SIG-M5 treated with dmso at 0.1 percent for 504 hours (cell line): ENCODE measurements at regions not wholly inside any gene's neighbourhood (a gene's known extent, or its start where the extent isn't known, plus 50 kb on each side); places are given as distances from the start of the nearest gene placed in this dataset.

Source experiments
- DNase-seq: peaks from one replicate; lab custom pipeline; 2025; ENCODE audit not compliant: unreplicated experiment; lab: John Stamatoyannopoulos, UW

DNA sequence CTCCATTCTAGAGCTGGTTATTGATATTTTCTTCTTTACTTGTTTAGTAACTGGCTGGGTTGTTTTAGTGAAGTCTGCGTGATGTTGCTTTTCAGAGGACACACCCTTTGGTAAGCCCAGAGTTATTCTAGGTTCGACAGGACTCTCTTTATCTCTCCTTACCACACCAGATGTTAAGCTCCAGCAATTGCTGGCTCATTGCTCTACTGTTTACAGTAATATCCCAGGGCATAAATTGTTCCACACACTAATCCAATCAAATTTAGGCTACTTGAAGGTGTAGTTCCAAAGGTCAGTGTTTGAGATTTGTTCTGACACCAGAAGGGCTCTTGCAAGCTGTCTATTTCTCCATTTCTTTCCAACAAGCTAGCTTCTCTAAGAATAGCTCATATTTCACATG is 506.6 kb downstream of the NR4A2 start:
- DNase-seq: no peak

DNA sequence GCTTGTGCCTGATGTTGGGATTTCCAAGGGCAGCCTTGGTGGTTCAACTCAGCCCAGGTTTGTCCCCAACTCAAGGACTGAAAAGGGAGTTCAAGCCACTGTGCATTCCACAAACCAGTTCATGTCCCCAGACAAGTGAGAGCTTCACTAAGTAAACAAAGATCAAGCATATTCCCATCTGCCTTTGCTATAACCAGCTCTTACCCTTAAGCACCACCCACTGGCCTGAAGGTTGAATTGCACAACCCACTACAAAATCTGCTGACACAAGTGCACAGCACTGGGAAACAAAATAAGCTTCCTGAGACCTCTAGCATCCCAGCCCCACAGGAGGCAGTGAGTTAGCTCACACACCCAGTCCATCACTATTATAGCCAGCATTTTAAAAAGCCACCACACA is 516.7 kb downstream of the NR4A2 start:
- DNase-seq: peak; percentile 68

DNA sequence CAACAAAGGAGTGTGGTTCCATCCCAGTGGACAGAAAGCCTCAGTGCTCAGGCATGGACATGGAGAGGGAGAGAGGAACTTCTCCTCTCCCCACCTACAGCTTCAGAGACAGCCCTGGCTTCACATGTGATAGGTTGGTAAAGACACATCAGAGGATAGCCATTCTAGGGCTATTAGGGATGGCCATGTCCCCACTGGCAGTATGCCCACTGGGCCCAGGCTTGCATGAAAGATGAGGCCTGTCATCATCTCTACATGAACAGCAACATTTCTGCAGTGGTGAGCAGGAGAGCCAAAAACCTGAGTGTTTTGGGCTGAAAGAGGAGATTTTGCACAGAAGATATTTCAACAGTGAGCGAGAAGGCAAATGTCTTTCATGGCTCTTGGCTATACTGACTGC is 517.2 kb downstream of the NR4A2 start:
- no peak for DNase-seq

DNA sequence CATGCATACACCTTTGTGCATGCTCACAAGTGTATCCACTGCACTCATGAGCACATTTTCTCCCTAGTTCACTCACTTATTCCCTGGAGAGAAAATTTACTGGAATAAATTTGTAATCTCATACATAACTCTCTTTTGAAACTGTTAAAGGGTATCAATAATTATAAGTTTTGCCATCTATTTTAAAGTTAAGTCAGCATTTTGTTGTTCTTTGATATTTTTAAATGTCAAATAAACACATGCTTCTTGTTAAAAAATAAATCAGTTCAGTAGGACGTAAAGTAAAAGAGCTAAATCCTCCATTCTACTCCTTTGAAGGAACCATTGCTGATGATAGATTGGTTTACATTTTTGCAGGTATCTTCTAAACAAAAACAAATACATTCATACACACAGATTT is 522.1 kb downstream of the NR4A2 start:
- DNase-seq: no peak

DNA sequence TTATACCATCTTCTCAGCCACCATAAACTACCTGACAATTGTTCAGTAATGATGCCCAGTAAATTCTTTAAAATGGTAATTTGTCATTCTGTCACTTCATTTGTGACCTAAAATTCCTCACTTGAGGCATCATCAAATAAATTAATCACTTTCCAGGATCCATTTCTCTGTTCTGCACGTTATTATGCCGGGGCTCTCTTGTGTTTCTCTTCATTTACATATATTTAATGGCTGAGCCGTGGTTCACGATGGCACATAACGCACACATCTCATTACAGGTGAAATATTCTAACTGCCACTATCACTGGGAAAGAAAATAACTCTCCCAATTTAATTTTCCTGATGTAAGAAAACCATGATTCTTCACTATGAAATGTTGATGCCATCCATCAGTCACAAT is 529.6 kb downstream of the NR4A2 start:
- DNase-seq: no peak

DNA sequence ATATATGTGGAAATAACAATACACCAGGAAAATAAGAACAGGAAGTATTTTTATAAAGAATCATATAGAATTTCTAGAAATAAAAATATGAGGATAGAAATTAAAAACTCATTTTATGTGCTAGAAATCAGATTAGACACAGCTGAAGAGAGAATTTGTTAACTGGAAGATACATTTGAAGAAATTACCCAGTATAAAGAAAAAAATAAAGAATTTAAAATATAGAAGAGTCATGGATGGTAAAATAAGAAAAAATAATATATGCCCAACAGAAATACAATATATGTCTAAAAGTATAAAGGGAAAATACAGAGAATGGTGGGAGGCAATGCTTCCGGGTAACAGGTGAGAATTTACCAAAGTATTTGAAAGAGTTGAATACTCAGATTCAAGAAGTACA is 539.9 kb downstream of the NR4A2 start:
- DNase-seq: no peak

DNA sequence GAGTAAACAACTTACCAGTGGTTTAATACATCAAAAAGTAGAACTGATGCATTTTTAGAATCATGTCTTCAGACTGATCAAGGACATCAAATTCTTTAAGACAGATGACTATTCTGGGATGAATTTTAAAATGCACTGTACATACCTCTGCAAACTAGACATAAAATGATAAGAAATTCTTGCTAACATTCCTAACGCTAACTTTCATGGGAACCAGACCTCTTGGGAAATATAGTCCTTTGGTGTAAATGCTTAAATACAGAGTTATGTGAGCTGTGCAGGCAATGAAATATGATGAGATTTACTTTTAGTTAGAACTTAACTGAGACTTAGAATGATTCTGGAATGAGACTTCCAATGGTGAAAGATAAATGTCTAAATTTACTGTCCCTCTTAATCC is 562.0 kb downstream of the NR4A2 start:
- DNase-seq: no peak

DNA sequence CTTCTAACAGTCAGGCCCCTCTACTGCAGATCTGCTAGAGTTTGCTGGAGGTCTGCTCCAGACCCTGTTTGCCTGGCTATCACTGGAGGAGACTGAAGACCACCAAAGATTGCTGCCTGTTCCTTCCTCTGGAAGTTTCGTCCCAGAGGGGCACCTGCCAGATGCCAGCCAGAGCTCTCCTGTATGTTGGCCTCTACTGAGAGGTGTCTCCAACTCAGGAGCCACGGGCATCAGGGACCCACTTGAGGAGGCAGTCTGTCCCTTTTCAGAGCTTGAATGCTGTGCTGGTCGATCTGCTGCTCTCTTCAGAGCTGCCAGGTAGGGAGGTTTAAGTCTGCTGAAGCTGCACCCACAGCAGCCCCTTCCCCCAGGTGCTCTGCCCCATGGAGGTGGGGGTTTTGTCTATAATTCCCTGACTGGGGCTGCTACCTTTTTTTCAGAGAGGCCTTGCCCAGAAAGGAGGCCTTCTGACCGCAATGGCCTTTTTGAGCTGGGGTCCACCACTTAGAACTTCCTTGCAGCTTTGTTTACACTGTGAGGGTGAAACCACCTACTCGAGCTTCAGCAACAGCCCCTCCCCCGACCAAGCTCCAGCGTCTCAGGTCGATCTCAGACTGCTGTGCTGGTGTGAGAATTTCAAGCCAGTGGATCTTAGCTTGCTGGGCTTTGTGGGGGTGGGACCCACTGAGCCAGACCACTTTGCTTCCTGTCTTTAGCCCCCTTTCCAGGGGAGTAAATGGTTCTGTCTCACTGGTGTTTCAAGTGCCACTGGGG is 566.0 kb downstream of the NR4A2 start:
- DNase-seq: no peak

DNA sequence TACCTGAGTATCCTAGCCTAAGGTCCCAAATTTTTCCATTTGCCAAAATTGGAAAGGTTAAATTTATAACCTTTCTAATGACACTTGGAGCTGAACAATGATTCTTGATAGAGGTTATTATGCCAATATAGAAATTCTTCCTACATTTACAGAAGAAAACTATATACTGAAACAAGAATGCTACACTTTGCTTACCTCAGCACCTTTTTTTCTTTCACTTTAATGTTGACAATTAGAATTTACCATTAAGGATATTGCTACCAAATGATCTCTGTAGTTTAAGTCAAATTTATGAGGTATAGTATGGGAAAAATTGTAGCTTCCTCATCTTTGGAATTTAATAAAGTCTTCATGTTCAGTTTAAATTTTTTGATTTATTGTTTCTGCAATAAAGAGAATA is 577.0 kb downstream of the NR4A2 start:
- no peak for DNase-seq

DNA sequence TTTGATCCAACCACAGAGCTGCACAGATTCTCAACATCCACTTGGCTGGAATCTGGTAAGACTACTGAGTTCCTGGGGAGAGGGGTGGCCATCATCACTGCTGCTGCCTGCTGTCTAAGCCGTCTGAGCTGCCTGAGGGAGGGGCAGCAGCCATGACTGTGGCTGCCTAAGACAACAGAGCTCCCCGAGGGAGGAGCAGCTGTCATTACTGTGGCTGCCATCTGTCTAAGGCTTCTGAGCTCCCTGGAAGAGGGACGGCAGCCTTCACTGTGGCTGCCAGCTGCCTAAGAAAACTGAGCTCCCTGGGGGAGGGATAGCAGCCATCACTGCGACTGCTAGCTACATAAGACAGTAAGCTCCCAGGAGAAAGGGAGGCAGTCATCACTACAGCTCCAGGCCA is 584.4 kb downstream of the NR4A2 start:
- no peak for DNase-seq

DNA sequence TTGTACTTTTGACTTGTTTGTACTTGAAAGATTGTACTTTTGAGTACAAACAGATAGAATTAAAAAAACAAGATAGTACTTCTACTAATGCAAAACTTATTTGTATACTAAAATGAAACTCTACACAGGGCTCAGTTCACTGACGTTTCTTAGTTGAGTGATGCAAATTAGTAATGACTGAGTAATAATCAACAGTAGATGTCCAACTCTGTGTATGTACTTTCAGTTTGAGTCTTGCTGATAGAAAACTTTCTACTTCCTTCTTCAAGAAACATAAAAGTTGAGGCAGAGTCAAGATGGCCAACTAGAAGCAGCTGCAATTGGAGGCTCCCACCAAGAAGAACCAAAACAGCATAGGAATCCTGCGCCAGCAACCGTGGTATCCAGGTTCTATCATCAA is 585.0 kb downstream of the NR4A2 start:
- DNase-seq: no peak

DNA sequence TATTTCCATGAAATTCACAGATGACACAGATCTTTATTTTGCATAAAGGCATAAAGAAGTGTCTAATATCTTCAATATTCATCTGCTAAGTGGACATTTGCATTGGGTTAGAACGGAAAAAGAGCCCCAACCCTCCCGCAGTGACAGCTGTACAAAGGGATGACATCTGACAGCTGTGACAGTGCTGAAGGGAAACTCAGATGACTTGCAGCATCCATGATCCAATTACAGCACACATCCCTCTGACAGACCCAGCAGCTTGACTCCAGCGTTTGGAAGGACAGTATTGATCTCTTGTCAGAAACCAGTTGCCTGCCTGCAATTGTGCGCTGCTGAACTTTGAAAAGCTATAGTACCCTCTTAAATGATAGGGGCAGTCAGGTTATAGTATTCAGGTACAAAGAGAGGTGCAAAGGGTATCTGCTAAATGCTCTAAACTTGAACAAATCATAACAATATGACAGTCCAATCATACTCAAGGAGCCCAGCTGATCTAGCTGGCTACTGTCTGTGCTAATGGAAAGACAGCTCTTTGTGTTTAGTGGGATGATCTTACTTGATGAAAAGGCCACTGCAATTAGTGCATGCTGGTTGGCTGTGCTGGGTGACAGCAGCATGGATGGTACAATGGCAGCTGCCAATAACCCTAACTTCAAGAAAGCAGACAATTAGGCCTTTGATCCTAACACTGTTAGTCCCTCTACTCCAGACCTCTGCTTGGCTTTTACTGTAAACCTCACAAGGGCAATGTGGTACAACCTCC is 599.2 kb downstream of the NR4A2 start:
- DNase-seq: no peak

DNA sequence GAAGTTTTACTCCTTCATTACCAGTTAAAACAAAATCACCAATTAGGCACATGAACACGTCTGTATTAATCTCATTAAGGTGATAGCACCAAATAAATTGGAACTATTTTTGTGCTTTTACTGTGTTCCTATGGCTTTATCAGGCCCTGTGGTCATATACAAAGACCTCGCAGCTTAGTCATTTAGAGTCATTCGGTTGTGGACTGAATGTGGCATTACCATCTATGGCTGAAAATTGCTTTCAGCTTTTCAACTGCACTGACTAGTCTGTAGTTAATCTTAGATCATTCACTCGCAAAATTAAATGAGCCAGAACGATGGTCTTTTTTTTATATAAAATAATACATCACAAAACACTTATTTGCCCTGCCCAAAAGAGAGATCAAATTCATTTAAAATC is 601.7 kb downstream of the NR4A2 start:
- DNase-seq: no peak

DNA sequence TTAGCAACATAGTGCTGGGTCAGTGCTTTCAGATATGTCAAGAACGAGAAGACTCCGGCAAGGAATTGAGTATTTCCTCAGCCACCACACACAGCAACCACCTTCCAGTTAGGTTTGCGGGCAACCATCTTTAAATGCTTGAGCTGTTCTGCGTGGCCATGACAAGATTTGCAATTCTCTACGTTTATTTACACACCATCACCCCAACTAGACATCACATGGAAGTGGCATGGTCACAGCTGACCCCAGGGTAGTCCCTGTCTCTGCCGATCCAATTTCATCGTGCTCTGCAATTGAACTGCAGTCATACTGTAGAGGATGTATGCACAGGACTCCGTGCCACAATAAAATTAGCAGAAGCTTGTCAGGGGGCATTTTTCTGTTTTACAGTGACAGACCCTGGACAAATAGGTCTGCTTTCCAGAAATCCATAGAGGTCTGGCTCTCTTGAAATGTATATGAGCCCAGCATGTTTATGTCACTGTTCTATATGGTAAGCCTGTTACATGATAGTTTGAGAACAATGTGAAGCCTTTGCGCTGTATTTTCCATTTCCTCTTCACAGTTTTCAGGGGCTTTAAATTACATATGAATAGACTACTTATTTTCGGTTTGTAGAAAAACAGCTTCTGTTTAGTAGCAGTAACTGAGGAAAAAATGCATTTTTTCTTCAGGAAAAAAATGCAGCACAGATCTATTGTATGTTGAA is 605.2 kb downstream of the NR4A2 start:
- no peak for DNase-seq

DNA sequence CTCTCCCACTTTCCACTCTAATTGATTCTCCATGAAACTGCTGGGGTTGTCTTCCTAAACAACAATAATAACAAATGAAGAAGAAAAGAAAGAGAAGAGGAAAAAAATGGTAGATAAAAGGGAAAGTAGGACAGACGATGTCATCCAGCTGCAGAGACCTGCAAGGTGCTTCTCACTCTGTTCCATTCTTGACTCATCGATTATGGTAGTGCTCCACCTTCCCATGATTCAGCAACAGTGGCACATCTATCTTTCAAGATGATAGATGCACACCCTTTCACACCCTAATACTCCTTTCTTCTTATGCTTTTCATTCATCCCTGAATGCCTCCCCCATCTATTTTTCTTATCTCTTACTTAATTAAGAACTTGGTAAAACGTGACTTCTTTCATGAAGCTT is 610.2 kb downstream of the NR4A2 start:
- no peak for DNase-seq

DNA sequence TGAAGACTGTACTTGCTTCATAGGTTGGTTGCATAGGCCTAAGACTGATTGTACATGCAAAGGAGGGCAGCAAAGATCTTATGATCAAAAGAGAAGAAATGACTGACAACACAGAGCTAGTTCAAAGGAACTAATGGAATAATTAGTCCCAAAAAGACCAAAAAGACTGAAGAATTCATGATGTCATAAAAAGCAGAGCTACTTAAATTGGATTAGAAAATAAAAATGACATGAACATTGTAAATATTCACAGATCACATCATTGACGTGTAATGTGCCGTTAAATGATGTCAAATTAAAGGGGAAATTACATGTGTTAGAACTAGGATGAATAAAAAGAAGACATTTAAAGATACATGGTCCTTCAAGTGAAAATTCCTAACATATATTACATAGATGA is 616.8 kb downstream of the NR4A2 start:
- no peak for DNase-seq

DNA sequence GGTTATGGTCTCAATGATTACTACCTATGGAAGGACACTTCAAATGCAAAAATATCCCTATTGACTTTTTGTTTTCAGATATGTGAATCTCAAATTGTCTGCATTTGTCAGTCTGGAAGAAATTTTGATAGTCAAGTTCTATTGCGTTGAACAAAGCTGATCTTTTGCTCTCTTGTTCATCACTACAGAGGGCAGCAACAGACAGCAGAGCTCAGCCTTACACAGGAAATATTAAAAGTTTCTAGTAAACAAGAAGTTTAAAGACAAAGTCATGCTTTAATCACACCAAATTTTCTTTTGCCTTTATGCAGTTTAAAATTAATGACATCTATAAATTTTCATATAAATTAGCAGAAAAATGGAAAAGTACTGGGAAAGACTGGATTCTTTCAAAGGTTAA is 617.5 kb downstream of the NR4A2 start:
- no peak for DNase-seq

DNA sequence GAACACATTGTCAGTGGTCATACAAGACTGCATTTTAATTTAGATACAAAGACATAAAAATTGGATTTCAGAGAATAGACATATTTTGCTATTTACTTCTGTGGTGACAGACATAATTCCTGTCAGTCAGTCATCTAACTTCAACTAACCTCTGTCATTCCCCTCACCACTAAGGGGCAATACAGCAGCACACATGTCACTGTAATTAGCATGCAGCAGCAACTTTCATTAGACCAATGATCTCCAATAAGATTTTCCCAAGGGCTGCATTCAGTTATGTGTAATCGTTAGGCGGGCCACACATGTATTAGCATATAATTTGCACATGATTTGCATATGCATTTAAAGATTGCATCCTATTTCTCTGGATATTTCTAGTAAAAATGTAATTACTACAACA is 624.5 kb downstream of the NR4A2 start:
- DNase-seq: peak; percentile 2

DNA sequence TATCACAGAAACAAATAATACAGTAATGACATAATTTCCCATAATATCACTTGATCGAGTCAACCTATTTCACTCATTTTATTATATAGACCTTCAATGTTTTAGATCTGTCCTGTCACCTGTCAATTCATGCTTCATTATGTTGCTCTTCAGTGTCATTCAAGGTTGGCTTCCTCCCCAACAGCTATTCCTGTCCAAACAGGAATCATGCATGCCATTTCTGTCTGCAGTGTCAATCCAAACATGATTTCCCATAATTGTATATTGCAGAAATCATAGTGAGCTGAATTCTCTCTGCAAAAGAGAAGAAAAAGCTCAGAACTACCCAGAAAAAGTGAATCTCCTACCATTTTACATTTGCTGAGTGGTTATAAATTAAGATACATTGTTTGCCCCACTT is 628.6 kb downstream of the NR4A2 start:
- no peak for DNase-seq

DNA sequence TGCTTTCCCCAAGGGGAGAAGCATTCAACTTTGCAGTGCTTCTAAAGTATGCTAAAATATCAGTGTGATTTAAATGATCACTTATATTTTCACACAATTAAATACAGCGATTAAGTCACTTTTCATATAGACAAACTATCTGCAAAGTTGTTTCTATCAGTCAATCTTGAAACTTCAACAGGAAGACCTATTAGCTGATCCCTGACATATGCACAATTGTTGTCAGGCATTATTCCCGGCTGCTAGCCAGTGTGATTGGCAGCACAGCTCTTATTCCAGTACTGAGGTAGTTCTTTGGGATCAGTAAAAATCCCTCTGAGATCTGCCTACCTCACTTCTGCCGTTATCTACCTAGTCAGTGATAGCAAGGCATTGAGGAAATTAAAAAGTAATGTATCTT is 629.5 kb downstream of the NR4A2 start:
- DNase-seq: no peak

DNA sequence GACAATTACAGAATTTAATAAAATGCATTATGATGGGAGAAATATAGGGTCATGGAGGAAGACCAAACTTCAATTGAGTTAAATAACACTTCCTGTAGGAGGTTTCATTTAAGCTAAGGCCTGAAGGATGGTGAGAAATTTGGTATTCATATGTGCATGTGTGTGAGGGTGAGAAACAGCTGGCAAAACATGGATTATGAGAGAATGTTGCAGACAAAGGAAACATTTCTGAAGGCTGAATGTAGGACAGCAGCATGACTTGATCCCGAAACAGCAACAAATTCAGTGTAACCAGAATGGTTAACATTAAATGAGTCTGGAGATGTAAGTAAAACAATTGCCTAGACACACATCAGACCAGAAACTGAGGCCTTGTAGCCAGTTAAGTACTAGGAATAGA is 630.8 kb downstream of the NR4A2 start:
- no peak for DNase-seq

DNA sequence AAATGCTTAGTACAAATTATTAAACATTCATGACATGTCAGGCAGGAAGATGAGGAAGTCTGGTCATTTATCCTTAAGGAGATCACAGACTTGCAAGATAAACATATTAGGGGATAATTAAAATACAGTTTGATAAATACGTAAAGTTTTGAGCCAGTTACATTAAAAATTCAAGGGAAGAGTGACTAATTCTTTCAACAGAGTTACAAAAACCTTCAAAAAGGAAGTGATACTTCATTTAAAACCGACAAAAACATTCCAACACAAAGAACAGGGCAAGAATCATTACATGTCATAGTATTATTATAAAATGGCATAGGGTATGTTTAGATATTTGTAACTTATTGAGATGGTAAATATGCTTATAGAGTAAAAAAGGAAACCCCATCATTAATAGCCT is 636.0 kb downstream of the NR4A2 start:
- peak; percentile 70 for DNase-seq
